ENCODE measurements at regions not wholly inside any gene's neighbourhood (a gene's known extent, or its start where the extent isn't known, plus 50 kb on each side); places are given as distances from the start of the nearest gene placed in this dataset.

DNA sequence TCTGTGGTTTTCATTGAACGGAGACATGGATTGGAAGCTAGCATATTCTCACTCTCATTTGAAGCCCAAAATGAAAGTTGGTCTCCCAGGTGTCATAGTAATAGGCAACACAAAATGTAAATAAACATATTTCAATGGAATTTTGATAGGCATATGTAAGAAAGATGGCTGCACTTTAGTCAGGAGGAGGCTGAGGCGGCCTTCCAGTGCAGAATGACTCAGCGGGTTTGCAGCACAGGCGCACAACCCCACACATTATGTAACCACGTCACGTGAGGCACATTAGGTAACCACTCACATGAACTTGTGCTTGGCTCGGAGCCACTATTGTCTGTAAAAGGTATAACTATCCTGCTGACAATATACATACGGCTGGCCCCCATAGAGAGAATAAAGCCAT is 381.7 kb downstream of the GPAT3 start (continued):
- TF ChIP-seq, protein P1, sequence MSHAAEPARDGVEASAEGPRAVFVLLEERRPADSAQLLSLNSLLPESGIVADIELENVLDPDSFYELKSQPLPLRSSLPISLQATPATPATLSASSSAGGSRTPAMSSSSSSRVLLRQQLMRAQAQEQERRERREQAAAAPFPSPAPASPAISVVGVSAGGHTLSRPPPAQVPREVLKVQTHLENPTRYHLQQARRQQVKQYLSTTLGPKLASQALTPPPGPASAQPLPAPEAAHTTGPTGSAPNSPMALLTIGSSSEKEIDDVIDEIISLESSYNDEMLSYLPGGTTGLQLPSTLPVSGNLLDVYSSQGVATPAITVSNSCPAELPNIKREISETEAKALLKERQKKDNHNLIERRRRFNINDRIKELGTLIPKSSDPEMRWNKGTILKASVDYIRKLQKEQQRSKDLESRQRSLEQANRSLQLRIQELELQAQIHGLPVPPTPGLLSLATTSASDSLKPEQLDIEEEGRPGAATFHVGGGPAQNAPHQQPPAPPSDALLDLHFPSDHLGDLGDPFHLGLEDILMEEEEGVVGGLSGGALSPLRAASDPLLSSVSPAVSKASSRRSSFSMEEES (CRISPR knock-in tag; IDR thresholded peaks at IDR 0.05): peak; percentile 42; the same call in 1 of the 2 replicates
- TF ChIP-seq, protein P2, sequence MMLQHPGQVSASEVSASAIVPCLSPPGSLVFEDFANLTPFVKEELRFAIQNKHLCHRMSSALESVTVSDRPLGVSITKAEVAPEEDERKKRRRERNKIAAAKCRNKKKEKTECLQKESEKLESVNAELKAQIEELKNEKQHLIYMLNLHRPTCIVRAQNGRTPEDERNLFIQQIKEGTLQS (IDR thresholded peaks at IDR 0.05): peak; percentile 34
- TF ChIP-seq, protein P2 (CRISPR knock-in tag; conservative IDR thresholded peaks at IDR 0.05): no peak
- TF ChIP-seq FOXA3 (CRISPR knock-in tag; conservative IDR thresholded peaks at IDR 0.05 in 1 of 2, IDR thresholded peaks at IDR 0.05 in 1 of 2) (no peak), ZNF239 (CRISPR knock-in tag; IDR thresholded peaks at IDR 0.05) (peak; percentile 54; the same call in 1 of the 2 replicates), TAF7 (tag; IDR thresholded peaks at IDR 0.05) (0 out of 2 replicates have a peak, but pooled peaks have one; percentile 21), GTF2A2 (tag; IDR thresholded peaks at IDR 0.05) (peak; percentile 76; the same call in 1 of the 2 replicates), SMAD4 (CRISPR knock-in tag; conservative IDR thresholded peaks at IDR 0.05) (peak; percentile 78), DMBX1 (CRISPR knock-in tag; IDR thresholded peaks at IDR 0.05; ENCODE audit: borderline replicate concordance) (peak; percentile 94; the same call in 1 of the 2 replicates), EP400 (IDR thresholded peaks at IDR 0.05) (0 out of 2 replicates have a peak, but pooled peaks have one; percentile 15), MYC (IDR thresholded peaks at IDR 0.05; ENCODE audit: low read depth, low read length) (no peak), MYC (CRISPR knock-in tag; IDR thresholded peaks at IDR 0.05; ENCODE audit: borderline replicate concordance, low read depth) (no peak)
- TF ChIP-seq, protein P3, sequence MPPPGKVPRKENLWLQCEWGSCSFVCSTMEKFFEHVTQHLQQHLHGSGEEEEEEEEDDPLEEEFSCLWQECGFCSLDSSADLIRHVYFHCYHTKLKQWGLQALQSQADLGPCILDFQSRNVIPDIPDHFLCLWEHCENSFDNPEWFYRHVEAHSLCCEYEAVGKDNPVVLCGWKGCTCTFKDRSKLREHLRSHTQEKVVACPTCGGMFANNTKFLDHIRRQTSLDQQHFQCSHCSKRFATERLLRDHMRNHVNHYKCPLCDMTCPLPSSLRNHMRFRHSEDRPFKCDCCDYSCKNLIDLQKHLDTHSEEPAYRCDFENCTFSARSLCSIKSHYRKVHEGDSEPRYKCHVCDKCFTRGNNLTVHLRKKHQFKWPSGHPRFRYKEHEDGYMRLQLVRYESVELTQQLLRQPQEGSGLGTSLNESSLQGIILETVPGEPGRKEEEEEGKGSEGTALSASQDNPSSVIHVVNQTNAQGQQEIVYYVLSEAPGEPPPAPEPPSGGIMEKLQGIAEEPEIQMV (tag; conservative IDR thresholded peaks at IDR 0.05; ENCODE audit: low read depth): peak; percentile 56; the same call in 1 of the 2 replicates
- TF ChIP-seq, protein P4, sequence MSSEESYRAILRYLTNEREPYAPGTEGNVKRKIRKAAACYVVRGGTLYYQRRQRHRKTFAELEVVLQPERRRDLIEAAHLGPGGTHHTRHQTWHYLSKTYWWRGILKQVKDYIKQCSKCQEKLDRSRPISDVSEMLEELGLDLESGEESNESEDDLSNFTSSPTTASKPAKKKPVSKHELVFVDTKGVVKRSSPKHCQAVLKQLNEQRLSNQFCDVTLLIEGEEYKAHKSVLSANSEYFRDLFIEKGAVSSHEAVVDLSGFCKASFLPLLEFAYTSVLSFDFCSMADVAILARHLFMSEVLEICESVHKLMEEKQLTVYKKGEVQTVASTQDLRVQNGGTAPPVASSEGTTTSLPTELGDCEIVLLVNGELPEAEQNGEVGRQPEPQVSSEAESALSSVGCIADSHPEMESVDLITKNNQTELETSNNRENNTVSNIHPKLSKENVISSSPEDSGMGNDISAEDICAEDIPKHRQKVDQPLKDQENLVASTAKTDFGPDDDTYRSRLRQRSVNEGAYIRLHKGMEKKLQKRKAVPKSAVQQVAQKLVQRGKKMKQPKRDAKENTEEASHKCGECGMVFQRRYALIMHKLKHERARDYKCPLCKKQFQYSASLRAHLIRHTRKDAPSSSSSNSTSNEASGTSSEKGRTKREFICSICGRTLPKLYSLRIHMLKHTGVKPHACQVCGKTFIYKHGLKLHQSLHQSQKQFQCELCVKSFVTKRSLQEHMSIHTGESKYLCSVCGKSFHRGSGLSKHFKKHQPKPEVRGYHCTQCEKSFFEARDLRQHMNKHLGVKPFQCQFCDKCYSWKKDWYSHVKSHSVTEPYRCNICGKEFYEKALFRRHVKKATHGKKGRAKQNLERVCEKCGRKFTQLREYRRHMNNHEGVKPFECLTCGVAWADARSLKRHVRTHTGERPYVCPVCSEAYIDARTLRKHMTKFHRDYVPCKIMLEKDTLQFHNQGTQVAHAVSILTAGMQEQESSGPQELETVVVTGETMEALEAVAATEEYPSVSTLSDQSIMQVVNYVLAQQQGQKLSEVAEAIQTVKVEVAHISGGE (CRISPR knock-in tag; IDR thresholded peaks at IDR 0.05): peak in 1 of 3 experiments; percentile 46; a peak in 1 of 6 replicates
- TF ChIP-seq, protein P5, sequence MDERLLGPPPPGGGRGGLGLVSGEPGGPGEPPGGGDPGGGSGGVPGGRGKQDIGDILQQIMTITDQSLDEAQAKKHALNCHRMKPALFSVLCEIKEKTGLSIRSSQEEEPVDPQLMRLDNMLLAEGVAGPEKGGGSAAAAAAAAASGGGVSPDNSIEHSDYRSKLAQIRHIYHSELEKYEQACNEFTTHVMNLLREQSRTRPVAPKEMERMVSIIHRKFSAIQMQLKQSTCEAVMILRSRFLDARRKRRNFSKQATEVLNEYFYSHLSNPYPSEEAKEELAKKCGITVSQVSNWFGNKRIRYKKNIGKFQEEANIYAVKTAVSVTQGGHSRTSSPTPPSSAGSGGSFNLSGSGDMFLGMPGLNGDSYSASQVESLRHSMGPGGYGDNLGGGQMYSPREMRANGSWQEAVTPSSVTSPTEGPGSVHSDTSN (CRISPR knock-in tag; IDR thresholded peaks at IDR 0.05; ENCODE audit: low read depth): no peak
- TF ChIP-seq, protein P5 (tag; conservative IDR thresholded peaks at IDR 0.05; ENCODE audit: low read depth): peak; percentile 37; the same call in 1 of the 2 replicates

Measured in K562 (cell line).